ENCODE measurements at regions not wholly inside any gene's neighbourhood (a gene's known extent, or its start where the extent isn't known, plus 50 kb on each side); places are given as distances from the start of the nearest gene placed in this dataset.

DNA sequence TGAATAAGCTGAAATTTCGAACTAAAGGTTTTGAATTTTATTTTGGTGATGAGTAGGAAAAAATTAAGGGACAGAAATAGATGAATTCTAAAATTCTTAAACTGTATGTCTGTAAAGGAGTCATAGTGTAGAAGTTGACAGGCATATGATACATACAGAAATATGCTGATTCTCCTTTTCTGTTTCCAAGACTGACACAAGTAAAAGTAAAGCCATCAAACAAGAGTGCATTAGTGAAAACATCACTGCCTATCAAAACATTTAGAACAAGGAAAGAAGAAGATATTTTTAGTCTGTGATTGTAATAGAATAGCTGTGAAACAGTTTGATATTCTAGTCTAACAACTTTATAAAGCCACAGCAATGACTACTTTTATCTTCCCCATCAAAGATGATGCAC lies 1318.0 kb upstream of the TENM4 start:
- H3K27ac ChIP-seq = no peak overlapping the region
- TF ChIP-seq, protein P1, sequence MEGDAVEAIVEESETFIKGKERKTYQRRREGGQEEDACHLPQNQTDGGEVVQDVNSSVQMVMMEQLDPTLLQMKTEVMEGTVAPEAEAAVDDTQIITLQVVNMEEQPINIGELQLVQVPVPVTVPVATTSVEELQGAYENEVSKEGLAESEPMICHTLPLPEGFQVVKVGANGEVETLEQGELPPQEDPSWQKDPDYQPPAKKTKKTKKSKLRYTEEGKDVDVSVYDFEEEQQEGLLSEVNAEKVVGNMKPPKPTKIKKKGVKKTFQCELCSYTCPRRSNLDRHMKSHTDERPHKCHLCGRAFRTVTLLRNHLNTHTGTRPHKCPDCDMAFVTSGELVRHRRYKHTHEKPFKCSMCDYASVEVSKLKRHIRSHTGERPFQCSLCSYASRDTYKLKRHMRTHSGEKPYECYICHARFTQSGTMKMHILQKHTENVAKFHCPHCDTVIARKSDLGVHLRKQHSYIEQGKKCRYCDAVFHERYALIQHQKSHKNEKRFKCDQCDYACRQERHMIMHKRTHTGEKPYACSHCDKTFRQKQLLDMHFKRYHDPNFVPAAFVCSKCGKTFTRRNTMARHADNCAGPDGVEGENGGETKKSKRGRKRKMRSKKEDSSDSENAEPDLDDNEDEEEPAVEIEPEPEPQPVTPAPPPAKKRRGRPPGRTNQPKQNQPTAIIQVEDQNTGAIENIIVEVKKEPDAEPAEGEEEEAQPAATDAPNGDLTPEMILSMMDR (IDR thresholded peaks at IDR 0.05) = no peak
- TF ChIP-seq ZFX (IDR thresholded peaks at IDR 0.05; ENCODE audit: borderline replicate concordance) = no peak

DNA sequence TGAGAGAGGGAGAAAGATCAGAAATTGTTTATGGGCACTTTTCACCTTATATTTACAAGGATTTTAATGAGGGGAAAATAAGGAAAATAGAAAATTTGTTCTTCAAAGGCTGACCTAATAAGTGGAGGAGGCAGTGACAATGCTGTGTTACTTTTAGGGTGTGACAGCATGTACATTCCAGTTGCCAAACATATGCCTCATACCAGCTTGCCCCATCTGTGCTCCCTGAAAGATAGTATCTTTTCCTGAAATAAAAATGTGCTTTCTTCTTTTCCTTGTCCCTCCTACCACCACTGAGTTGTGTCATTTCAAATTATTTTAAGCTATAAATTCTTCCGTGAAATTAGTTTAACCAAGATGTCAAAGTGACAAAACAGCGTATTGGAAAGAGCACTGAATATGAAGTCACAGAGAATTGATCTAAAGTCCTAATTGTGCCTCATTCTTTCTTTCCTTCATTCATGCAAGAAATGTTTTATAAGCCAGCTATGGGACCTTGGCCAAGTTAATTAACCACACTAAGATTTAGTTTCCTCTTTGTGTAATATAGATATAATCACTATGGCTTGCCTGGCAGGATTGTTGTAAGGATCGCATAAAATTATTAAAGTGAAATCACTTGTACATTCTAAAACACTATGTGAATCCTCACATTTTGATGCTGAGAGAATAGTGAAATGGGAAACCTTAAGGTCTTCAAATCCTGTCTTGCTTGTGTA lies 1307.5 kb upstream of the TENM4 start:
- no peak overlapping the region for H3K27ac ChIP-seq
- TF ChIP-seq ZFX (IDR thresholded peaks at IDR 0.05; ENCODE audit: borderline replicate concordance) = no peak
- TF ChIP-seq, protein P1 (IDR thresholded peaks at IDR 0.05) = no peak

DNA sequence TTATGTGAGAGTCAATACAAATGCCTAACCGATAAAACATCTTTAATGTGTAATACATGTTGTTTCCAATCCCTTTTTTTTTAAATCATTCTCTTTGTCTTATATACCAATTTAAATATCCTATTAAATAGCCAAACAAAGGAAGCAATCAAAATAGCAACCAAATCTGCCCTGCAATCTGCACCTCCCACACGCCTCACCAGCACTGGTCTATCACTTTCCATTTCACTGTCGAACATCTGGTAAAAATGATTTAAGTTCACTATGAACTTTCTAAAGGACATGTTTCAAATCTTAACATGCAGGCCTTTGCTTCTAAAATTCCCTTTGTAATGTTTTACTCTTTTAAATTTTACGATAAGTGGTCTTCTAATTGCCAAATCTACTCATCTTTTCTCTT lies 1305.5 kb upstream of the TENM4 start:
- TF ChIP-seq, protein P1 (IDR thresholded peaks at IDR 0.05) = no peak
- no peak for TF ChIP-seq ZFX (IDR thresholded peaks at IDR 0.05; ENCODE audit: borderline replicate concordance)
- H3K27ac ChIP-seq = no peak overlapping the region

DNA sequence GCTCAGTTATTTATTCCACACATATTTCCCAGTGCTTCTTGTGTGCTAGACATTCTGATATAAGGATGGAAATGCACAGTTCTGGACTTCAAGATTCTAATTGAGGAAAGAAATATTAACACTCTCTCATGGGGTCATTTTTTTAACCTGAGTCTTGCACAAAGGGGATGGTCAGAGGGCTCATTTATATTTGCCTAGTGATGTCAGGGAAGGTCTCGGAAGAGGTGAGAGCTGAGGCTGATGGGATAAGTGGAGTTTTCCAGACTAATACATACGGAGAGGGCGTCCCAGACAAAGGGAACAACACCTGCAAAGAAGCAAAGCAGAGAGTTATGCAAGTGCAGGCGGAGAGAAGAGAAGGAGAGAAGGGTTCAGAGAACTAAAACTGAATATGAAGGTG lies 1304.6 kb upstream of the TENM4 start:
- H3K27ac ChIP-seq = no peak overlapping the region
- TF ChIP-seq, protein P1 (IDR thresholded peaks at IDR 0.05) = no peak
- no peak for TF ChIP-seq ZFX (IDR thresholded peaks at IDR 0.05; ENCODE audit: borderline replicate concordance)

DNA sequence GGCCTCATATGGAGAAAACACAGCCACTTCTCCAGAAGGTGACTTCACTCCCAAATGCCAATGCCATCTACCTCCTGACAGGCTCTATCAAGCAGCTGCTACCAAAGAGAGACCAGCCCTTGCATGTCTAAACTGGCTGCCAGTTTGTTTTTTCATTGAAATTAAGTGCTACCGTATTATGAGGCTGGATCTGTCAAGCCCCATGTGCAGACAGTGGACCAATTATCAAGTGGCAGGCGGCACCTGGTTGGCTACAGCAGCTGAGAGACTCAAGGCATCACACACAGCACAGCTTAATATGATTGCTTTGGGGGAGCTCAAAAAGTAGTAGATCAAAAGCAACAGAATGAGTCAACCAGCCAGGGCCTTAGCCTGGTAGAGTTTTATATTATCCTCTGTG lies 1293.0 kb upstream of the TENM4 start:
- H3K27ac ChIP-seq = no peak overlapping the region
- TF ChIP-seq ZFX (IDR thresholded peaks at IDR 0.05; ENCODE audit: borderline replicate concordance) = no peak
- TF ChIP-seq, protein P1 (IDR thresholded peaks at IDR 0.05) = no peak

DNA sequence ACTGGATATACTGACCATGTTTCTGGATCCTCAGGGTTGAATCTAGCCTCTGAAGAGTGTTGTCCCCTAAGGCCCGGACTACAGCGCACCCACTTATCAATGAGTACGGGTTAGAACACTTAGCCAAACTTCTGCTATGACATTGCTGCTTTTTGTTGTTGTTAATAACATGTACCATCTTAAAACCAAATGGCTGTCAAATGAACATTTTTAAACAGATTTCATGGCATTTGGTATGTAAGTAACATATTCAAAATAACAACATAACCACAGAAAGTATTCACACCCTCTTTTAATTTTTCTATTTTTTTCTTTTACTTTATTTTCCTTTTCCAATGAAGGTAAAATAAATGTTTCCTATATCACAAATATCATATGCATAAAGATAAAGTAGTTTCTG lies 1292.5 kb upstream of the TENM4 start:
- TF ChIP-seq, protein P1 (IDR thresholded peaks at IDR 0.05) = no peak
- TF ChIP-seq ZFX (IDR thresholded peaks at IDR 0.05; ENCODE audit: borderline replicate concordance) = no peak
- no peak overlapping the region for H3K27ac ChIP-seq

DNA sequence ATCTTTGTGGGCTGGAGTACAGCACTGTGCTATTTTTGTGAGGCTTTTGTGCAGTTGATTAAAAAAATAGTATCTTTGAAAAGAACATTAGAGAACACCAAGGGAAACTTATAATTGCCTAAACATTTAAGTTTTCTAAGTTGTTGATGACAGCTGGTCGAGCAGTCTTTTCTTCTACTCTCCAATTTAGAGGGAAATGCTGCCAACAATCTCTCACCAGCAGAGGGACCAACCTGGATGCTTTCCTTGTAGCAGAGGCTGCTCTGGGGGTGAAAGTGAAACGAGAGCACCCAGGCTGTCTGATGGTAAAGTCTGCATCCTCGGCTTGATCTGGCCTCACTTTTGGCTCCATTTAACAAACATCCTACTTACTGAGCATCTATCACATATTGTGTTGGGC lies 1286.5 kb upstream of the TENM4 start:
- TF ChIP-seq, protein P1 (IDR thresholded peaks at IDR 0.05) = no peak
- no peak for TF ChIP-seq ZFX (IDR thresholded peaks at IDR 0.05; ENCODE audit: borderline replicate concordance)
- H3K27ac ChIP-seq = no peak overlapping the region
